HepG2 (cell line): ENCODE measurements at regions not wholly inside any gene's neighbourhood (a gene's known extent, or its start where the extent isn't known, plus 50 kb on each side); places are given as distances from the start of the nearest gene placed in this dataset.

Experiments
- ATAC-seq: fragments of 200-7000 bp; cut with Tn5 transposase; 3 replicates; pipeline ENCODE4 v1.9.1; 2020; ENCODE audit warnings: mild to moderate bottlenecking, moderate library complexity
- BruUV-seq: library from RNA; stranded (reverse); fragments of 400-500 nt; replicated peaks from 2 replicates; lab custom pipeline; 2021; lab: Mats Ljungman, UMichigan
- CTCF ChIA-PET: fragments of 300-600 bp; formaldehyde crosslinking; extraction: SDS; loops from one replicate; lab custom pipeline; 2021; ENCODE audit warnings: low total read pairs, inconsistent platforms, low intra/inter-chr PET ratio; lab: Yijun Ruan, JAX
- POLR2A ChIA-PET: fragments of 350-600 bp; sonication (Branson Sonifier 250); formaldehyde crosslinking; loops from one replicate; lab custom pipeline; 2020; ENCODE audit warnings: antibody characterized with exemption, inconsistent platforms; lab: Yijun Ruan, JAX
- DNase-seq: peaks from one replicate; pipeline ENCODE4 v3.0.0-alpha.2; 2015; ENCODE audit warnings: low spot score
- FAIRE-seq: peaks from 3 replicates; lab custom pipeline; 2011; peaks lifted over from hg19 to GRCh38; lab: Jason Lieb, UNC
- H2AFZ ChIP-seq: one replicate; pipeline ENCODE4 v1.6.1; 2011; ENCODE audit warnings: low read length, inconsistent platforms
- H3K27ac ChIP-seq: fragments of 300-600 bp; 3 replicates; pipeline ENCODE4 v1.8.0; 2011; ENCODE audit warnings: mixed run types, mild to moderate bottlenecking, mixed read lengths, low read length, inconsistent platforms; ENCODE audit not compliant: insufficient read depth; ENCODE audit errors: extremely low read length
- H3K27me3 ChIP-seq, 2 experiments: fragments of 200-600 bp in 1 of 2; 2 replicates in 1 of 2; 3 replicates in 1 of 2; pipeline versions ENCODE4 v1.6.0 to v1.8.0; 2011; ENCODE audit warnings: low read length in 2 of 2, mild to moderate bottlenecking in 2 of 2, moderate library complexity in 2 of 2, inconsistent platforms in 1 of 2; ENCODE audit not compliant: insufficient read depth in 2 of 2, control insufficient read depth in 1 of 2
- H3K36me3 ChIP-seq, 2 experiments: fragments of 200-600 bp in 1 of 2; replicated peaks in 1 of 2; 2 replicates in 1 of 2; 3 replicates in 1 of 2; pipeline versions ENCODE4 v1.5.1 to v1.8.0; 2011; ENCODE audit warnings: low read length in 2 of 2, inconsistent platforms in 1 of 2; ENCODE audit not compliant: insufficient read depth in 2 of 2, control insufficient read depth in 1 of 2
- H3K4me1 ChIP-seq: 2 replicates; pipeline ENCODE4 v1.5.1; 2012; ENCODE audit warnings: low read length, inconsistent platforms; ENCODE audit not compliant: insufficient read depth
- H3K4me2 ChIP-seq: 2 replicates; pipeline ENCODE4 v1.6.0; 2011; ENCODE audit warnings: low read depth, low read length, inconsistent platforms
- H3K4me3 ChIP-seq, 3 experiments: fragments of 200-600 bp in 1 of 3; sonication (generic), shearing (Covaris generic) in 1 of 3; replicated peaks in 1 of 3; 2 replicates each; pipeline ENCODE4 v1.5.1; 2011 to 2016; ENCODE audit warnings: low read length in 3 of 3, inconsistent platforms in 2 of 3, low read depth in 2 of 3, mild to moderate bottlenecking in 2 of 3, control low read depth in 1 of 3, mixed read lengths in 1 of 3; ENCODE audit not compliant: insufficient read depth in 1 of 3
- H3K79me2 ChIP-seq: one replicate; pipeline ENCODE4 v1.6.1; 2011; ENCODE audit warnings: low read length, inconsistent platforms; ENCODE audit not compliant: insufficient read depth
- H3K9ac ChIP-seq: 2 replicates; pipeline ENCODE4 v1.6.0; 2011; ENCODE audit warnings: mild to moderate bottlenecking, low read depth, low read length, inconsistent platforms; ENCODE audit not compliant: insufficient read depth
- H3K9me3 ChIP-seq: 2 replicates; pipeline ENCODE4 v1.5.1; 2012; ENCODE audit warnings: mild to moderate bottlenecking, low read length
- H4K20me1 ChIP-seq: 2 replicates; pipeline ENCODE4 v1.6.0; 2011; ENCODE audit warnings: inconsistent platforms, mild to moderate bottlenecking, low read length, moderate library complexity; ENCODE audit not compliant: insufficient read depth
- ATAD3A ChIP-seq: sonication (generic); formaldehyde crosslinking; IDR thresholded peaks from 2 replicates; pipeline ENCODE4 v1.4.0; 2020; ENCODE audit warnings: missing genetic modification reagents
- HIVEP1 ChIP-seq: sonication (generic); formaldehyde crosslinking; IDR thresholded peaks from 2 replicates; pipeline ENCODE4 v1.4.0; 2020; ENCODE audit warnings: mild to moderate bottlenecking, missing genetic modification reagents
- NFIC ChIP-seq: IDR thresholded peaks from 2 replicates; pipeline ENCODE4 v1.6.1; 2012; ENCODE audit warnings: mild to moderate bottlenecking, low read length, inconsistent platforms
- NFYB ChIP-seq: sonication (generic); formaldehyde crosslinking; IDR thresholded peaks from 2 replicates; pipeline ENCODE4 v1.4.0; 2020; ENCODE audit warnings: missing genetic modification reagents
- PAF1 ChIP-seq: IDR thresholded peaks from 2 replicates; pipeline ENCODE4 v1.6.1; 2016; ENCODE audit warnings: missing genetic modification reagents, missing compliant biosample characterization
- REL ChIP-seq: sonication (generic); formaldehyde crosslinking; conservative IDR thresholded peaks from 2 replicates; pipeline ENCODE4 v1.8.0; 2022; ENCODE audit warnings: mild to moderate bottlenecking, missing genetic modification reagents, moderate library complexity
- RFXANK ChIP-seq: IDR thresholded peaks from 2 replicates; pipeline ENCODE4 v1.6.1; 2016
- ZNF101 ChIP-seq: sonication (generic); formaldehyde crosslinking; IDR thresholded peaks from 2 replicates; pipeline ENCODE4 v1.4.0; 2020; ENCODE audit warnings: mild to moderate bottlenecking, low read depth, missing genetic modification reagents, borderline replicate concordance
- ZNF24 ChIP-seq: fragments of 450-650 bp; IDR thresholded peaks from 2 replicates; pipeline ENCODE4 v1.6.1; 2017; ENCODE audit warnings: antibody characterized with exemption, mild to moderate bottlenecking
- ZNF329 ChIP-seq: sonication (generic); formaldehyde crosslinking; IDR thresholded peaks from 2 replicates; pipeline ENCODE4 v1.9.0; 2021; ENCODE audit warnings: low read depth, mild to moderate bottlenecking, missing genetic modification reagents
- ZNF451 ChIP-seq: sonication (generic); formaldehyde crosslinking; IDR thresholded peaks from 2 replicates; pipeline ENCODE4 v1.5.0; 2020; ENCODE audit warnings: mild to moderate bottlenecking, missing genetic modification reagents
- ZNF607 ChIP-seq: sonication (generic); formaldehyde crosslinking; IDR thresholded peaks from 2 replicates; pipeline ENCODE4 v1.5.1; 2020; ENCODE audit warnings: missing genetic modification reagents, mild to moderate bottlenecking, borderline replicate concordance
- WGBS: methylation state at CpG from one replicate; pipeline ENCODE4 v1.1.6; 2017; ENCODE audit warnings: low lambda C conversion rate; 5-methylcytosine and 5-hydroxymethylcytosine counted together
- in situ Hi-C: cut with HindIII; loops from 2 replicates; pipeline ENCODE4 v1.10.0; 2017; ENCODE audit warnings: low pct_unique_long_range_greater_than_20kb; ENCODE audit not compliant: extremely low pct_ligation_motif_present
- intact Hi-C: fragments of 100-400 bp; cut with micrococcal nuclease; formaldehyde crosslinking; loops from one replicate; pipeline ENCODE4 v1.10.0; 2022; ENCODE audit not compliant: unreplicated experiment
- TF ChIP-seq, protein P1 (sequence below): fragments of 450-650 bp; IDR thresholded peaks from 2 replicates; pipeline ENCODE4 v1.6.1; 2017
- TF ChIP-seq, protein P2 (sequence below): IDR thresholded peaks from 2 replicates; pipeline ENCODE4 v1.6.1; 2018; ENCODE audit warnings: missing genetic modification reagents

DNA sequence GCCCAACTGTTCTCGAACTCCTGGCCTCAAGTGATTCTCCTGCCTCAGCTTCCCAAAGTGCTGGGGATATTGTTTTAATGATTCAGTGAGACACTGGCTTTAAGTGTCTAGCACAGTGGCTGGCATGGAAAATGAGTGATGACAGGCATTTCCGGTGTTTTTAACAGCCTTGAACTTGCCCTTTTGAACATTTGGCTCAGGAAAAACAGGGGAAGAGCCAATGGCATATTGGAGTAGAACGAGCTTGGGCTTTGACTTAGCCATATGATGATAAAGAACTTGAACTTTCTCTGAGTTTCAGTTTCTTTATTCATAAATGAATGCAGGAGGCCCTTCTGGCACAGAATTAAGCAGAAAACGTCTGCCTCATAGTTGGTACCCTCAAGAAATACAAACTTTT, 145.0 kb upstream of the HS3ST4 start (continued):
- TF ChIP-seq, protein P1, sequence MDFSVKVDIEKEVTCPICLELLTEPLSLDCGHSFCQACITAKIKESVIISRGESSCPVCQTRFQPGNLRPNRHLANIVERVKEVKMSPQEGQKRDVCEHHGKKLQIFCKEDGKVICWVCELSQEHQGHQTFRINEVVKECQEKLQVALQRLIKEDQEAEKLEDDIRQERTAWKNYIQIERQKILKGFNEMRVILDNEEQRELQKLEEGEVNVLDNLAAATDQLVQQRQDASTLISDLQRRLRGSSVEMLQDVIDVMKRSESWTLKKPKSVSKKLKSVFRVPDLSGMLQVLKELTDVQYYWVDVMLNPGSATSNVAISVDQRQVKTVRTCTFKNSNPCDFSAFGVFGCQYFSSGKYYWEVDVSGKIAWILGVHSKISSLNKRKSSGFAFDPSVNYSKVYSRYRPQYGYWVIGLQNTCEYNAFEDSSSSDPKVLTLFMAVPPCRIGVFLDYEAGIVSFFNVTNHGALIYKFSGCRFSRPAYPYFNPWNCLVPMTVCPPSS, result no peak

DNA sequence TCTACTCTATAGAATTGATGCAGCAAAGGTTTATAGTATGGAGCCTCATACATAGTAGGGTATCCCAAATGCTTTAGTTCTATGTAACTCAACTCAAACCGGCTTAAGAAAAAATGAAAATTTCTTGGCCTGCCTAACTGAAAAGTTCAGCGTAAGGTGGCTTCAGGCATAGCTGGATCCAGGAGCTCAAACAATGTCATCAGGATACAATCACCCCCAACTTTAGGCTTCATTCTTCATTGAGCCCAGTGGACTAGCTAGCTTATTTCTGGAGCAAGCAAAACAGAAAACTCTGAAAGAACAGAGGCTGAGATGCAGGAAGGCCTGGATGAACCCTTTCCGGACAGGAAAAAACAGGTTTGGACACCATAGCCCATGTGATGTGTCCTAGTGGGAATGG, 147.5 kb upstream of the HS3ST4 start:
- H3K4me2 ChIP-seq, result no peak overlapping the region
- H3K27ac ChIP-seq, result no peak overlapping the region
- TF ChIP-seq NFIC (no peak), ZNF329 (CRISPR knock-in tag) (peak; percentile 94)
- no peaks in the 10 kb centered on the region for H4K20me1 ChIP-seq
- ChIA-PET CTCF (no interaction called here), POLR2A (no interaction called here)
- in situ Hi-C loops (no loop called here), intact Hi-C loops (no loop called here)
- FAIRE-seq, result no peak
- no peaks in the 10 kb centered on the region for H3K79me2 ChIP-seq
- H3K27me3 ChIP-seq, result no peaks in the 10 kb centered on the region
- H3K9me3 ChIP-seq, result no peaks in the 10 kb centered on the region
- H3K36me3 ChIP-seq, result no peaks in the 10 kb centered on the region
- no peak overlapping the region for H3K9ac ChIP-seq
- H2AFZ ChIP-seq, result no peak overlapping the region
- no peak overlapping the region for H3K4me3 ChIP-seq
- no TSS peak for BruUV-seq
- WGBS, result 61% methylated on average over 3 of the region's 3 CpGs
- no peaks in the 10 kb centered on the region for H3K4me1 ChIP-seq
- DNase-seq, result no peak
- no peak for ATAC-seq

DNA sequence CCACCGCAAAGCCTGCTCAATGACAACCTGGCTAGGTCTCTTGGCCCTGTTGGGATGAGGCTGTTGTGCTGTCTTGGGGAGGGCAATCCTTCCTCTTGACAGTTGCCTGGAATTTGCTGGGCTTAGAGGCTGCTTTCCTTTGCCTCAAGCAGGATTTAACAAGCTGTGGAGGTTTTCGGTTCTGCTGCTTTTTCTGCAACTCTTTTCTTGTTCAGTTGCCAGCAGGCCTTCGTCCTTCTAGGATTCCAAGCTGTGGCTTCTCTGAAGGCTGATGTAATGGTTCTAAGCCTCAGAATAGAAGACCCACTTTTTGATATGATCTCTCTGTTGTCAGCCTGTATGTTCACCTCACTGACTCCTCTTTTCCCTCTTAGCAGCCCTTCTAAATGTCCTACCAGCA, 149.5 kb upstream of the HS3ST4 start:
- 0% methylated on average over 3 of the region's 3 CpGs for WGBS
- Histone ChIP-seq H3K9me3 (no peaks in the 10 kb centered on the region), H3K4me2 (no peak overlapping the region), H3K27ac (no peak overlapping the region), H3K79me2 (no peaks in the 10 kb centered on the region), H2AFZ (no peak overlapping the region), H4K20me1 (no peaks in the 10 kb centered on the region), H3K36me3 (no peaks in the 10 kb centered on the region), H3K4me3 (no peak overlapping the region), H3K9ac (no peak overlapping the region), H3K4me1 (no peaks in the 10 kb centered on the region), H3K27me3 (no peaks in the 10 kb centered on the region)
- ATAC-seq, result no peak
- intact Hi-C loops, result no loop called here
- ChIA-PET CTCF (no interaction called here), POLR2A (no interaction called here)
- DNase-seq, result no peak
- in situ Hi-C loops, result no loop called here
- TF ChIP-seq ZNF607 (no peak), PAF1 (CRISPR knock-in tag) (no peak), ATAD3A (CRISPR knock-in tag) (no peak), HIVEP1 (CRISPR knock-in tag) (no peak), NFYB (CRISPR knock-in tag) (no peak), REL (no peak), ZNF24 (no peak), ZNF101 (CRISPR knock-in tag) (no peak), ZNF451 (no peak), RFXANK (CRISPR knock-in tag) (no peak)
- TF ChIP-seq, protein P2, sequence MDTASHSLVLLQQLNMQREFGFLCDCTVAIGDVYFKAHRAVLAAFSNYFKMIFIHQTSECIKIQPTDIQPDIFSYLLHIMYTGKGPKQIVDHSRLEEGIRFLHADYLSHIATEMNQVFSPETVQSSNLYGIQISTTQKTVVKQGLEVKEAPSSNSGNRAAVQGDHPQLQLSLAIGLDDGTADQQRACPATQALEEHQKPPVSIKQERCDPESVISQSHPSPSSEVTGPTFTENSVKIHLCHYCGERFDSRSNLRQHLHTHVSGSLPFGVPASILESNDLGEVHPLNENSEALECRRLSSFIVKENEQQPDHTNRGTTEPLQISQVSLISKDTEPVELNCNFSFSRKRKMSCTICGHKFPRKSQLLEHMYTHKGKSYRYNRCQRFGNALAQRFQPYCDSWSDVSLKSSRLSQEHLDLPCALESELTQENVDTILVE (CRISPR knock-in tag), result no peak
- BruUV-seq, result no TSS peak
- no peak for FAIRE-seq
